MCF 10A (cell line): ENCODE measurements at regions not wholly inside any gene's neighbourhood (a gene's known extent, or its start where the extent isn't known, plus 50 kb on each side); places are given as distances from the start of the nearest gene placed in this dataset.

Experiments used
- BruUV-seq: library from RNA; stranded (reverse); fragments of 400-500 nt; replicated peaks from 2 replicates; lab custom pipeline; 2021; lab: Mats Ljungman, UMichigan
- CTCF ChIA-PET: fragments of 300-600 bp; sonication (Branson Sonifier 250); formaldehyde crosslinking; extraction: SDS; loops from one replicate; lab custom pipeline; 2021; ENCODE audit warnings: antibody characterized with exemption, inconsistent platforms; lab: Yijun Ruan, JAX
- POLR2A ChIA-PET: fragments of 300-600, 350-650 bp; sonication (Branson Sonifier 250); formaldehyde crosslinking; extraction: SDS; loops from one replicate; lab custom pipeline; 2020; ENCODE audit warnings: antibody characterized with exemption, inconsistent platforms; lab: Yijun Ruan, JAX
- DNase-seq: peaks from one replicate; pipeline ENCODE4 v3.0.0-alpha.2; 2018; ENCODE audit not compliant: unreplicated experiment
- H3K27ac Mint-ChIP-seq: one replicate; pipeline ENCODE4 v1.8.0; 2022; ENCODE audit warnings: mild to moderate bottlenecking, low read depth, mixed read lengths; ENCODE audit not compliant: unreplicated experiment
- H3K27me3 Mint-ChIP-seq: one replicate; pipeline ENCODE4 v1.8.0; 2022; ENCODE audit warnings: mixed read lengths; ENCODE audit not compliant: insufficient read depth, unreplicated experiment
- H3K36me3 Mint-ChIP-seq: one replicate; pipeline ENCODE4 v1.8.0; 2022; ENCODE audit warnings: mild to moderate bottlenecking, moderate library complexity, mixed read lengths; ENCODE audit not compliant: insufficient read depth, unreplicated experiment
- H3K4me1 Mint-ChIP-seq: one replicate; pipeline ENCODE4 v1.8.0; 2022; ENCODE audit warnings: mixed read lengths; ENCODE audit not compliant: insufficient read depth, unreplicated experiment
- H3K4me3 Mint-ChIP-seq: one replicate; pipeline ENCODE4 v1.8.0; 2022; ENCODE audit warnings: mild to moderate bottlenecking, moderate library complexity, mixed read lengths; ENCODE audit not compliant: unreplicated experiment
- H3K9me3 Mint-ChIP-seq: one replicate; pipeline ENCODE4 v1.8.0; 2022; ENCODE audit warnings: mixed read lengths; ENCODE audit not compliant: unreplicated experiment
- intact Hi-C: fragments of 100-400 bp; cut with micrococcal nuclease; formaldehyde crosslinking; loops from 2 replicates; pipeline ENCODE4 v1.14.1; 2022
- TF ChIP-seq, protein P1 (sequence below): fragments of 200-600 bp; IDR thresholded peaks from one replicate; pipeline ENCODE4 v1.8.0; 2022; ENCODE audit warnings: antibody characterized with exemption, mild to moderate bottlenecking; ENCODE audit not compliant: unreplicated experiment

DNA sequence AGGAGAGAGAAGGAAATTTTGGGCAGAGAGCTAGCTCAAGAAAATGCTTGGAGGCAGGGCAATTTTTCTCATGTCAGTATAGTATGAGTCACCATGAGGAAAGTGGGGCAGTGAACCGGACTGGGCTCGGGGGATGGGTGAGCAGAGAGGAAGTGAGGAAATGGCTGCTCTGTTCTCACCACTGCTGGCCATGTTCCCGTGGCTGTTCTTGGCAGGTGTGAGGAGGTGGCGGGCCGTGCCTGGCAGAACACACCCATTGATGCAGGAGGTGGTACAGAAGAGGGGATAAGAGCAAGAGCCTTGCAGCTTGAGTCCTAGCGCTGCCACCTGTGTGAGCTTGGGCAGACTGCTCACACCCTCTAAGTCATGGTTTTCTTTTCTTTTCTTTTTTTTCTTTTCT is 304.4 kb upstream of the LYZL1 start:
- Mint-ChIP-seq H3K27me3 (no peaks in the 10 kb centered on the region), H3K27ac (no peak overlapping the region), H3K9me3 (no peaks in the 10 kb centered on the region), H3K4me3 (no peak overlapping the region), H3K36me3 (no peaks in the 10 kb centered on the region), H3K4me1 (peaks cover 43% of the 10 kb centered on the region)
- intact Hi-C loops = no loop called here
- no TSS peak for BruUV-seq
- CTCF ChIA-PET = interaction anchor here (0.6 kb wide), 1 partner anchor 254 kb away, joined by 3 read pairs; no protein-coding TSS in a partner anchor
- TF ChIP-seq, protein P1, sequence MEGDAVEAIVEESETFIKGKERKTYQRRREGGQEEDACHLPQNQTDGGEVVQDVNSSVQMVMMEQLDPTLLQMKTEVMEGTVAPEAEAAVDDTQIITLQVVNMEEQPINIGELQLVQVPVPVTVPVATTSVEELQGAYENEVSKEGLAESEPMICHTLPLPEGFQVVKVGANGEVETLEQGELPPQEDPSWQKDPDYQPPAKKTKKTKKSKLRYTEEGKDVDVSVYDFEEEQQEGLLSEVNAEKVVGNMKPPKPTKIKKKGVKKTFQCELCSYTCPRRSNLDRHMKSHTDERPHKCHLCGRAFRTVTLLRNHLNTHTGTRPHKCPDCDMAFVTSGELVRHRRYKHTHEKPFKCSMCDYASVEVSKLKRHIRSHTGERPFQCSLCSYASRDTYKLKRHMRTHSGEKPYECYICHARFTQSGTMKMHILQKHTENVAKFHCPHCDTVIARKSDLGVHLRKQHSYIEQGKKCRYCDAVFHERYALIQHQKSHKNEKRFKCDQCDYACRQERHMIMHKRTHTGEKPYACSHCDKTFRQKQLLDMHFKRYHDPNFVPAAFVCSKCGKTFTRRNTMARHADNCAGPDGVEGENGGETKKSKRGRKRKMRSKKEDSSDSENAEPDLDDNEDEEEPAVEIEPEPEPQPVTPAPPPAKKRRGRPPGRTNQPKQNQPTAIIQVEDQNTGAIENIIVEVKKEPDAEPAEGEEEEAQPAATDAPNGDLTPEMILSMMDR = no peak
- peak; percentile 99 for DNase-seq
- POLR2A ChIA-PET = interaction anchor here (0.9 kb wide), 1 partner anchor 47 kb away, joined by 3 read pairs; no protein-coding TSS in a partner anchor

DNA sequence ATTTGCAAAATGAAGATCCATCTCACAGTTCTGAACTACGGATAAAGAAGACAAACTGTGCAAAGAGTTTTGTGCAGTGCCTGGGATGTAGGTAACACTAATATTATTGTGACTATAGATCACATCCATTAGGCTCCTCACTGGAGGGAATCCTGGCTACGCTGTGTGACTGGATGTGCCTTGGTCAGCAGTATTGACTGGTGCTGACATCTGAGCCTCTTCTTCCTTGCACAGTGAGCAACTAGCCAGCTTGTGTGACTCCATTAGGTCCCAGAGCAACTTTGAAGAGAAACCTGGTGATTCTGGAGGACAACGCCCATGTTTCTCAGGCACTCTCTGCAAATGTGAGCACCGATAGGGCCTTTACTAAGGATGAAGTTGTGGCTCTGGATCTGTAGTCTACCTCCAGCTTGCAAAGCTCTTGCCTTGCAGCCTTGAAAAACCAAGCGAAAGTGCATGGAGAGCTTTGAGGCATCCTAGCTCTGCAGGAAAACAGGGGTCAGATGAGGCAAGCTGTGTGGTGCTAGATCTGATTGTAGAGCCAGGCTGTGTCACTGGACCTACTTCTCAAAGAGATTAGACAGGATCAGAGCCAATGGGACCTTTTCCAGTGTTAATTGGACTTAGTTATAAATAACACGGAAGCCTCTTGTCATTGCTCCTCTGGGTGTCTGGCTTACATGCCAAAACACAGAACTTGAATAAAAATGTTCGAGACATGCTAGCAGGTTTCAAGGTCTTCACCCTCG is 303.6 kb upstream of the LYZL1 start:
- TF ChIP-seq, protein P1 = no peak
- BruUV-seq = TSS peak; percentile 52
- Mint-ChIP-seq H3K36me3 (no peaks in the 10 kb centered on the region), H3K9me3 (no peaks in the 10 kb centered on the region), H3K27me3 (no peaks in the 10 kb centered on the region), H3K4me3 (no peak overlapping the region), H3K4me1 (peaks cover 43% of the 10 kb centered on the region), H3K27ac (no peak overlapping the region)
- CTCF ChIA-PET = interaction anchor here (0.6 to 1.0 kb wide), 3 partner anchors 46 to 111 kb away, joined by 3 to 4 read pairs (median 4); no protein-coding TSS in a partner anchor
- POLR2A ChIA-PET = interaction anchor here (0.9 kb wide), 1 partner anchor 46 kb away, joined by 3 read pairs; no protein-coding TSS in a partner anchor
- DNase-seq = no peak
- intact Hi-C loops = no loop called here

DNA sequence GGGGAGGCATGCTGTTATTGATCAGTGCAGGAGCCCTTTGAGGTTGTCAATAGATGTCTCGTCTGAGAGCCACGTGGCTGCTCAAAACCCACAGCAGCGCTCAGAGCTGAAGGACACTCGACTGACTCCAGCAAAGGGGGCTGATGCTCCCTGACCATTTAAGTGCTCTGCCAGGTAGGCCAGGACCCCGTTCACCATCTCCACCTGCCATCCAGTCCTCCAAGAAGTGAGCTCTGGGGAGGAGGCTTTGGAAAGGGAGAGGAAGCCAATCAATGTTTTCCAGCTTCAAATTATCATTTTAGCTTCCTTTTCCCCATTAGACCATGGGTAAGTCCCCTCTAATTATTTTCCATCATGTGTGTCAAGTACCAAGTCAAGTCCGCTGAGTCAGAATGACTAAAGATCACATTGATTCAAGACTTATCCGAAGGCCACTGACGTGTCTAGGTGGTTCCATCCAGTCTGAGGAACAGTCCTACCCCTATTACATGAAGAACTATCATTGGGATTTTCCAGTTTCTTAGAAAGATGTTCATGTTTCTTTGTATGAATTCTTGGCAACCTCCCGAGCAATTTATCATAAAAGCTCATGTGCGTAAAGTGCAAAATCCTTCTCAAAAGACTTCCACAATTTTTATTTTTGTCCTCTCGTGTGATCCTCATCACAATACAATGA is 302.6 kb upstream of the LYZL1 start:
- TF ChIP-seq, protein P1 = no peak
- ChIA-PET CTCF (interaction anchor here (0.6 to 1.0 kb wide), 2 partner anchors 36 to 110 kb away, joined by 3 to 4 read pairs; no protein-coding TSS in a partner anchor), POLR2A (no interaction called here)
- no peaks in the 10 kb centered on the region for H3K36me3 Mint-ChIP-seq
- intact Hi-C loops = no loop called here
- BruUV-seq = no TSS peak
- H3K27me3 Mint-ChIP-seq = no peaks in the 10 kb centered on the region
- no peaks in the 10 kb centered on the region for H3K9me3 Mint-ChIP-seq
- H3K4me1 Mint-ChIP-seq = peaks cover 48% of the 10 kb centered on the region
- no peak overlapping the region for H3K4me3 Mint-ChIP-seq
- DNase-seq = peak; percentile 93
- H3K27ac Mint-ChIP-seq = peak overlapping the region; percentile 77

DNA sequence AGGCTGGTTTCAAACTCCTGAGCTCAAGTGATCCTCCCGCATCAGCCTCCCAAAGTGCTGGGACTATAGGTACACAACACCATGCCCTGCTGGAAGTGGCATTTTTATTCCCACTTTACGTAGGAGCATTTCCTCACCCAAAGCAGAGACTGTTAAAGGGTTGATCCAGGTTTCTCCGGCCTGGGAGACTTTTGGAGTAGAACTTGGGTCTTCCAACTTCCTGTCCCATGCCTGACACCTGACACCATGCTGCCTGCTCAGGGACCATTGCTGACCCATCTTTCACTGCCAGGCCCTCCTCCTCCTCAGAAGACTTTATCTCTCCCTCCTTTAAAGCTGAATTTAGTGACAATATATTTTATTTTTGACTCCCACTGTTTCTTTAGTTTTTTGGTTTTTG is 302.0 kb upstream of the LYZL1 start:
- Mint-ChIP-seq H3K9me3 (no peaks in the 10 kb centered on the region), H3K27ac (peak overlapping the region; percentile 77), H3K4me1 (peaks cover 54% of the 10 kb centered on the region), H3K27me3 (no peaks in the 10 kb centered on the region), H3K4me3 (no peak overlapping the region), H3K36me3 (no peaks in the 10 kb centered on the region)
- DNase-seq = no peak
- BruUV-seq = TSS peak; percentile 54
- TF ChIP-seq, protein P1 = no peak
- intact Hi-C loops = no loop called here
- ChIA-PET CTCF (interaction anchor here (0.6 kb wide), 1 partner anchor 37 kb away, joined by 3 read pairs; no protein-coding TSS in a partner anchor), POLR2A (no interaction called here)
